Keratinocyte (primary cell): ENCODE measurements at regions not wholly inside any gene's neighbourhood (a gene's known extent, or its start where the extent isn't known, plus 50 kb on each side); places are given as distances from the start of the nearest gene placed in this dataset.

Source experiments
- DNase-seq: peaks from one replicate; pipeline ENCODE4 v3.0.0-alpha.2; 2011; ENCODE audit warnings: low read depth, missing footprints, low spot score
- FAIRE-seq: peaks from 2 replicates; lab custom pipeline; 2011; peaks lifted over from hg19 to GRCh38; lab: Jason Lieb, UNC
- H2AFZ ChIP-seq: 2 replicates; pipeline ENCODE4 v1.6.0; 2012; ENCODE audit warnings: low read length, control low read depth, inconsistent platforms; ENCODE audit not compliant: control insufficient read depth
- H3K27ac ChIP-seq: 2 replicates; pipeline ENCODE4 v1.5.1; 2011; ENCODE audit warnings: low read length; ENCODE audit not compliant: control insufficient read depth, insufficient read depth
- H3K27me3 ChIP-seq: 3 replicates; pipeline ENCODE4 v1.6.0; 2011; ENCODE audit warnings: low read length; ENCODE audit not compliant: control insufficient read depth, insufficient read depth; ENCODE audit errors: extremely low read depth
- H3K36me3 ChIP-seq, 2 experiments: 2 replicates in 1 of 2; 3 replicates in 1 of 2; pipeline ENCODE4 v1.5.1; 2011; ENCODE audit warnings: low read length in 2 of 2, mild to moderate bottlenecking in 1 of 2; ENCODE audit not compliant: control insufficient read depth in 2 of 2, insufficient read depth in 2 of 2; ENCODE audit errors: extremely low read depth in 1 of 2
- H3K4me1 ChIP-seq: 3 replicates; pipeline ENCODE4 v1.5.1; 2011; ENCODE audit warnings: low read length; ENCODE audit not compliant: control insufficient read depth, insufficient read depth; ENCODE audit errors: extremely low read depth
- H3K4me2 ChIP-seq: 3 replicates; pipeline ENCODE4 v1.6.0; 2011; ENCODE audit warnings: low read depth, low read length; ENCODE audit not compliant: control insufficient read depth, insufficient read depth; ENCODE audit errors: extremely low read depth
- H3K4me3 ChIP-seq, 3 experiments: fragments of 200-600 bp in 1 of 3; sonication (generic) in 1 of 3; 2 replicates in 2 of 3; 3 replicates in 1 of 3; pipeline ENCODE4 v1.5.1; 2011 to 2016; ENCODE audit warnings: low read length in 3 of 3, mild to moderate bottlenecking in 3 of 3, control low read depth in 2 of 3, inconsistent platforms in 1 of 3, low read depth in 1 of 3, mixed read lengths in 1 of 3, mixed run types in 1 of 3, moderate library complexity in 1 of 3; ENCODE audit not compliant: control insufficient read depth in 2 of 3, insufficient read depth in 2 of 3; ENCODE audit errors: extremely low read depth in 1 of 3
- H3K79me2 ChIP-seq: 2 replicates; pipeline ENCODE4 v1.6.0; 2012; ENCODE audit warnings: low read length; ENCODE audit not compliant: control insufficient read depth, insufficient read depth
- H3K9ac ChIP-seq: 3 replicates; pipeline ENCODE4 v1.6.0; 2011; ENCODE audit warnings: low read length; ENCODE audit not compliant: control insufficient read depth, insufficient read depth; ENCODE audit errors: extremely low read depth
- H3K9me1 ChIP-seq: 3 replicates; pipeline ENCODE4 v1.6.0; 2011; ENCODE audit warnings: low read length; ENCODE audit not compliant: control insufficient read depth, insufficient read depth; ENCODE audit errors: extremely low read depth
- H3K9me3 ChIP-seq: 2 replicates; pipeline ENCODE4 v1.5.1; 2012; ENCODE audit warnings: low read depth, low read length; ENCODE audit not compliant: control insufficient read depth
- H4K20me1 ChIP-seq: 3 replicates; pipeline ENCODE4 v1.6.0; 2011; ENCODE audit warnings: low read length; ENCODE audit not compliant: control insufficient read depth, insufficient read depth; ENCODE audit errors: extremely low read depth
- CTCF ChIP-seq, 3 experiments: IDR thresholded peaks in 1 of 3; conservative IDR thresholded peaks in 1 of 3; optimal IDR thresholded peaks in 1 of 3; 2 replicates in 2 of 3; 3 replicates in 1 of 3; pipeline versions ENCODE3 to v1.5.1; 2011; ENCODE audit warnings: low read length in 3 of 3, mild to moderate bottlenecking in 3 of 3, moderate library complexity in 2 of 3, control low read depth in 1 of 3, inconsistent platforms in 1 of 3; ENCODE audit not compliant: insufficient read depth in 2 of 3; ENCODE audit errors: extremely low read depth in 1 of 3
- EZH2 ChIP-seq: IDR thresholded peaks from one replicate; pipeline ENCODE4 v1.6.1; 2012; ENCODE audit warnings: inconsistent platforms, mild to moderate bottlenecking, low read length, moderate library complexity
- dilution Hi-C: fragments of 300-500 bp; cut with MboI; formaldehyde crosslinking; loops from one replicate; pipeline ENCODE4 v1.7.0; 2020; ENCODE audit warnings: low sequenced_read_pairs; ENCODE audit not compliant: extremely low pct_ligation_motif_present

DNA sequence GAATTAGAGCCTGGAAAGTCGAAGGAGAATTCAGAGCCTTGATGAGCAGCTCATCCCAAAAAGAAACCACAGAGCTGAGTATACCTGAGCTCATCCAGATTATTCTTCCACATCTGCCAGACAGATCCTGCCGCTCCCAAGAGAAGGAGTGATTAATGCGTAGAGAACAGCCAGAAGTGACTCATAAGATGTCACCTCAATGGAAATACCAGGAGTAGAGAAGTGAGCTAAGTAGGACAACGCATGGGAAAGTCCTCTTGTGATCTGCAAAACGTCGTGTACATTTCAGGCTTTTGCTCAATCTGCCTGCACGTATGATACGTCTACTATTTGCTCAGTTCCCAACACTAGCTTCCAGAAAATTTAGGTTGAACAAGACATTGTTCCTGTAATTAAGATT lies 230.5 kb upstream of the AUTS2 start:
- Histone ChIP-seq H3K27me3 (no peaks in the 10 kb centered on the region), H2AFZ (peak overlapping the region; percentile 47), H3K27ac (peak overlapping the region; percentile 44), H3K4me3 (no peak overlapping the region), H3K9me1 (no peaks in the 10 kb centered on the region), H3K9me3 (no peaks in the 10 kb centered on the region), H3K4me2 (peak overlapping the region; percentile 62), H3K4me1 (peaks cover 9% of the 10 kb centered on the region), H3K9ac (no peak overlapping the region), H3K36me3 (no peaks in the 10 kb centered on the region), H4K20me1 (no peaks in the 10 kb centered on the region), H3K79me2 (no peaks in the 10 kb centered on the region)
- peak; percentile 66 for DNase-seq
- TF ChIP-seq CTCF (optimal IDR thresholded peaks at IDR 0.05 in 1 of 3, IDR thresholded peaks at IDR 0.05 in 1 of 3, conservative IDR thresholded peaks at IDR 0.05 in 1 of 3; ENCODE audit: extremely low read depth in 1 of 3, insufficient read depth in 2 of 3, low read length in 3 of 3) (no peak), EZH2 (no peak)
- dilution Hi-C loops, result no loop called here
- FAIRE-seq, result peak; percentile 41

DNA sequence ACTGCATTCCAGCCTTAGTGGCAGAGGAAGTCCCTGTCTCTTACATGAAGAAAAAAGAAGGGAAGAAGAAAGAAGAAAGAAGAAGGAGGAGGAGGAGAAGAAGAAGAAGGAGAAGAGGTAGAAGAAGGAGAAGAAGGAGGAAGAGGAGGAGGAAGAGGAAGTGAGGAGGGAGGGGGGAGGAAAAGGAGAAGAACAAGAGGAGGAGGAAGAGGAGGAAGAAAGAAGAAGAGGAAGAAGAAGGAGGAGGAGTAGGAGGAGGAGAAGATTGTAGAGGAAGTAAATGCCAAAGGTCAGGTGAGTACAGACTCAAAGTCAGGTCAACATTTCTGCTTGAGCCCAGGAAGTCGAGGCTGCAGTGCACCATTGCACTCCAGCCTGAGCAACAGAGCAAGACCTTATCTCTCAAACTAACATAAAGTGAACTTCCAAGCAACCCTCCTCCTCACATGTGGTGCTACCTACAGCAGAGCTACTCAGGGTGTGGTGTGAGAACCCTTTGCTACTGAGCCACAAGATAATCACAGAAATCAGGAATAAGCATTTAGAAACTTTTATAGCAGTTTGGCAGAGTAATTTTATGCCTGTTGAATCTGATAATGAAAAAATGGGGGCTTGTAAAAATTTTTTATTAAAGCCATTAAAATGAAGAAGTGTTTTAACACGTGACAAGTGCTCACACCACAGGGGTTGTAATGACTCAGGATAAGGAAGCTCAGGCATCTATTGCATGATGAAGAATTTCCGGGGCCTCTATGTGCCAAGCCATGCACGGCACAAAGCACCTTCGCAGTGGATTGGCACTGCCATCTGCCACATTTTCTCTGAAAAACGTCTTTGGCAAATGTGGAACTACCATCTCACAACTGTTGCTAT lies 224.9 kb upstream of the AUTS2 start:
- Histone ChIP-seq H3K4me2 (no peak overlapping the region), H3K27me3 (no peaks in the 10 kb centered on the region), H3K4me3 (no peak overlapping the region), H3K9me3 (no peaks in the 10 kb centered on the region), H2AFZ (no peak overlapping the region), H3K79me2 (no peaks in the 10 kb centered on the region), H3K9me1 (no peaks in the 10 kb centered on the region), H3K4me1 (no peaks in the 10 kb centered on the region), H3K36me3 (no peaks in the 10 kb centered on the region), H3K27ac (no peak overlapping the region), H3K9ac (no peak overlapping the region), H4K20me1 (no peaks in the 10 kb centered on the region)
- TF ChIP-seq CTCF (optimal IDR thresholded peaks at IDR 0.05 in 1 of 3, IDR thresholded peaks at IDR 0.05 in 1 of 3, conservative IDR thresholded peaks at IDR 0.05 in 1 of 3; ENCODE audit: extremely low read depth in 1 of 3, insufficient read depth in 2 of 3, low read length in 3 of 3) (no peak), EZH2 (no peak)
- DNase-seq (no peak), FAIRE-seq (no peak)
- dilution Hi-C loops, result no loop called here
